ENCODE measurements at regions not wholly inside any gene's neighbourhood (a gene's known extent, or its start where the extent isn't known, plus 50 kb on each side); places are given as distances from the start of the nearest gene placed in this dataset.

DNA sequence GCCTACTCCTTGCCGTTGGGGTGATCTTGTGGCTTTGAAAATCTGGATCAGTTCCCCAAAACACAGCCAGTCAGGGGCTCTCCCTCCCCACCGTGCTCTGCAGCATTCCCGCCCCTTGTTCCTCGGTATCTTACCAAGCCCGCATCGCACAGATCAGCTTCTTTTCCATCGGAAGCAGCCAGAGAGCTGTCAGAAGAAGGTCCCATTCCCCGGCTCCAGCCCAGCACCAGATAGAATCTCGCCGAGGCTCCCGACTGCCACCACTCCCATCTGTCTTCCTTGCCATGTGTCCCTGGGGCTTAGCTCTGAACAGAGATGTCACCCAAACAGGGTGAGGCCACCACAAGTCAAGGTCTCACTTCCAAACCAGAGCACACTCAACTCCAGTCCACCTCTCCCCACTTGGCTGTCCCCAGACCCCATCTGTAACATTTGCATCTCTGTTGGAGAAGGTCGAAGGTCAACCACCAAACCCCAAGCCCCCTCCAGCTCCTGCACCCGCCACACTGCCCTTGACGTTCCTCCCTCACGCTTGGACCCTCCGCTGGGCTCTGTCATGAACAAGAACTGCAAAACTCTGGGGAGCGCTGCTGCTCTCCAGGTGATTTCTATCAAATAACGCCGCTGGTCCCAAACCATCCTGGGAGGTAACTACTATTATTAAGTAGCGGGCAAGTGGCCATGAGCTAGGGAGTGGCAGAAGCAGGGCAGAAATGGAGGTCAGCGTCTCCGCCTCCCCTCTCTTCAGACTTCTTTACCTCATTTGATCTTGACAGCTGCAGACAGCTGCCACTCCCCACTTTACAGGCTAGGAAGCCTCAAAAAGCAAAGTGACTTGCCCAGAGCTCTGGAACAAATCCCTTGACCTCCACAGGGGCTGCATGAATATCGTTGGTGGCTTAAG, 70.0 kb upstream of the TAF1B start:
- no peaks in the 10 kb centered on the region for H3K79me2 ChIP-seq (ENCODE audit: insufficient read depth, low read length)
- no peaks in the 10 kb centered on the region for H4K20me1 ChIP-seq (ENCODE audit: insufficient read depth, low read length, poor library complexity, severe bottlenecking)
- H3K36me3 ChIP-seq (ENCODE audit: insufficient read depth, low read length): no peaks in the 10 kb centered on the region
- H2AFZ ChIP-seq (ENCODE audit: low read length): no peak overlapping the region
- H3K4me3 ChIP-seq (ENCODE audit: low read length, poor library complexity, severe bottlenecking): no peak overlapping the region
- H3K9me3 ChIP-seq (ENCODE audit: insufficient read depth, low read depth, low read length): no peaks in the 10 kb centered on the region
- H3K9ac ChIP-seq (ENCODE audit: low read depth, low read length, poor library complexity, severe bottlenecking): no peak overlapping the region
- no peaks in the 10 kb centered on the region for H3K27me3 ChIP-seq (ENCODE audit: insufficient read depth, low read length, poor library complexity, severe bottlenecking)
- H3K4me1 ChIP-seq (ENCODE audit: insufficient read depth, low read length, poor library complexity, severe bottlenecking): peaks cover 2% of the 10 kb centered on the region
- no peaks in the 10 kb centered on the region for H3K9me2 ChIP-seq (replicated peaks; ENCODE audit: low read depth, low read length)
- H3K4me2 ChIP-seq (ENCODE audit: low read depth, low read length, poor library complexity, severe bottlenecking): no peak overlapping the region
- no peaks in the 10 kb centered on the region for H3F3A ChIP-seq (ENCODE audit: low read depth)
- TF ChIP-seq, protein P1, sequence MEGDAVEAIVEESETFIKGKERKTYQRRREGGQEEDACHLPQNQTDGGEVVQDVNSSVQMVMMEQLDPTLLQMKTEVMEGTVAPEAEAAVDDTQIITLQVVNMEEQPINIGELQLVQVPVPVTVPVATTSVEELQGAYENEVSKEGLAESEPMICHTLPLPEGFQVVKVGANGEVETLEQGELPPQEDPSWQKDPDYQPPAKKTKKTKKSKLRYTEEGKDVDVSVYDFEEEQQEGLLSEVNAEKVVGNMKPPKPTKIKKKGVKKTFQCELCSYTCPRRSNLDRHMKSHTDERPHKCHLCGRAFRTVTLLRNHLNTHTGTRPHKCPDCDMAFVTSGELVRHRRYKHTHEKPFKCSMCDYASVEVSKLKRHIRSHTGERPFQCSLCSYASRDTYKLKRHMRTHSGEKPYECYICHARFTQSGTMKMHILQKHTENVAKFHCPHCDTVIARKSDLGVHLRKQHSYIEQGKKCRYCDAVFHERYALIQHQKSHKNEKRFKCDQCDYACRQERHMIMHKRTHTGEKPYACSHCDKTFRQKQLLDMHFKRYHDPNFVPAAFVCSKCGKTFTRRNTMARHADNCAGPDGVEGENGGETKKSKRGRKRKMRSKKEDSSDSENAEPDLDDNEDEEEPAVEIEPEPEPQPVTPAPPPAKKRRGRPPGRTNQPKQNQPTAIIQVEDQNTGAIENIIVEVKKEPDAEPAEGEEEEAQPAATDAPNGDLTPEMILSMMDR (conservative IDR thresholded peaks at IDR 0.05; ENCODE audit: low read length): no peak
- no peak for TF ChIP-seq EZH2phosphoT487 (IDR thresholded peaks at IDR 0.05; ENCODE audit: borderline replicate concordance)

DNA sequence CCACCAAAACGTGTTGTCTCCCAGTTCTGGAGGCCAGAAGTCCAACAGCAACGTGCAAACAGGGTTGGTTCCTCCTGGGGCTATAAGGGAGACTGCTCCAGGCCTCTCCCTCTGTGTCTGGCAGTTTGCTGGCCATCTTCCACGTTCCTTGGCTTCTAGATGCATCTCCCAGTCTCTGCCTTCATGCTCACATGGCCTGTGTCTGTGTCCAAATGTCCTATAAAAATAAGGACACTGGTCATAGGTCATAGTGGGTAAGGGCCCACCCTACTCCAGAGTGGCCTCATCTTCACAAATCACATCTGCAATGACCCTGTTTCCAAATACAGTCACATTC, 69.4 kb upstream of the TAF1B start:
- Histone ChIP-seq H3K4me1 (ENCODE audit: insufficient read depth, low read length, poor library complexity, severe bottlenecking) (peaks cover 9% of the 10 kb centered on the region), H2AFZ (ENCODE audit: low read length) (no peak overlapping the region), H3K4me3 (ENCODE audit: low read length, poor library complexity, severe bottlenecking) (no peak overlapping the region), H3K27me3 (ENCODE audit: insufficient read depth, low read length, poor library complexity, severe bottlenecking) (no peaks in the 10 kb centered on the region), H3F3A (ENCODE audit: low read depth) (no peaks in the 10 kb centered on the region), H3K9ac (ENCODE audit: low read depth, low read length, poor library complexity, severe bottlenecking) (no peak overlapping the region), H3K36me3 (ENCODE audit: insufficient read depth, low read length) (no peaks in the 10 kb centered on the region), H3K79me2 (ENCODE audit: insufficient read depth, low read length) (no peaks in the 10 kb centered on the region), H3K9me3 (ENCODE audit: insufficient read depth, low read depth, low read length) (no peaks in the 10 kb centered on the region), H3K9me2 (replicated peaks; ENCODE audit: low read depth, low read length) (no peaks in the 10 kb centered on the region), H3K4me2 (ENCODE audit: low read depth, low read length, poor library complexity, severe bottlenecking) (no peak overlapping the region), H4K20me1 (ENCODE audit: insufficient read depth, low read length, poor library complexity, severe bottlenecking) (no peaks in the 10 kb centered on the region)
- TF ChIP-seq EZH2phosphoT487 (IDR thresholded peaks at IDR 0.05; ENCODE audit: borderline replicate concordance): no peak
- TF ChIP-seq, protein P1 (conservative IDR thresholded peaks at IDR 0.05; ENCODE audit: low read length): no peak

DNA sequence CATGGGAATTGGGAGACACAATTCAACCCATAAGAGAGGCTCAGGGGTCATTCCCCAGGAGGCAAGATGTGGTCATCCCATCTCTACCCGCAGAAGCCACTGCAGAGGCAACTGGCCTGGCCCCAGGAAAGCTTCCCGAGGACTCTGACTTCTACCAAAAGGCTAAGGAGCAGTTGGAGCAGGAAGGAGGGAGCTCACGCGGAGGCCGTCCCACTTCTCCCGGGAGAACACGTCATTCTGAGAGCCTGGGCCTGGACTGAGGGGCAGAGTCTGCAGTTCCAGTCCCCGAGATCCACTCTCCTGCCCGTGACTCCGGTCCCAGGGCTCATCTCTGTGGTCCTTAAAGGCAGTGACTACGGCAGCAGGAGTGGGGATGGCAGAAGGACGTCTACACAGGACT, 69.0 kb upstream of the TAF1B start:
- Histone ChIP-seq H3K9me3 (ENCODE audit: insufficient read depth, low read depth, low read length) (no peaks in the 10 kb centered on the region), H3K9me2 (replicated peaks; ENCODE audit: low read depth, low read length) (no peaks in the 10 kb centered on the region), H3K4me3 (ENCODE audit: low read length, poor library complexity, severe bottlenecking) (no peak overlapping the region), H3K4me2 (ENCODE audit: low read depth, low read length, poor library complexity, severe bottlenecking) (no peak overlapping the region), H4K20me1 (ENCODE audit: insufficient read depth, low read length, poor library complexity, severe bottlenecking) (no peaks in the 10 kb centered on the region), H3K9ac (ENCODE audit: low read depth, low read length, poor library complexity, severe bottlenecking) (no peak overlapping the region), H2AFZ (ENCODE audit: low read length) (no peak overlapping the region), H3K79me2 (ENCODE audit: insufficient read depth, low read length) (no peaks in the 10 kb centered on the region), H3K4me1 (ENCODE audit: insufficient read depth, low read length, poor library complexity, severe bottlenecking) (peaks cover 13% of the 10 kb centered on the region), H3F3A (ENCODE audit: low read depth) (no peaks in the 10 kb centered on the region), H3K27me3 (ENCODE audit: insufficient read depth, low read length, poor library complexity, severe bottlenecking) (no peaks in the 10 kb centered on the region), H3K36me3 (ENCODE audit: insufficient read depth, low read length) (no peaks in the 10 kb centered on the region)
- TF ChIP-seq, protein P1 (conservative IDR thresholded peaks at IDR 0.05; ENCODE audit: low read length): no peak
- no peak for TF ChIP-seq EZH2phosphoT487 (IDR thresholded peaks at IDR 0.05; ENCODE audit: borderline replicate concordance)
